ENCODE measurements at regions not wholly inside any gene's neighbourhood (a gene's known extent, or its start where the extent isn't known, plus 50 kb on each side); places are given as distances from the start of the nearest gene placed in this dataset.

- TF ChIP-seq CTCF (conservative IDR thresholded peaks at IDR 0.05) = no peak
- no peak for DNase-seq (ENCODE audit: low read depth, low spot score)
- H3K36me3 Mint-ChIP-seq (ENCODE audit: low read depth) = no peaks in the 10 kb centered on the region
These were observed 146.7 kb upstream of the IGF1R start for GRCh38 chr15:98501632-98502031.

DNA sequence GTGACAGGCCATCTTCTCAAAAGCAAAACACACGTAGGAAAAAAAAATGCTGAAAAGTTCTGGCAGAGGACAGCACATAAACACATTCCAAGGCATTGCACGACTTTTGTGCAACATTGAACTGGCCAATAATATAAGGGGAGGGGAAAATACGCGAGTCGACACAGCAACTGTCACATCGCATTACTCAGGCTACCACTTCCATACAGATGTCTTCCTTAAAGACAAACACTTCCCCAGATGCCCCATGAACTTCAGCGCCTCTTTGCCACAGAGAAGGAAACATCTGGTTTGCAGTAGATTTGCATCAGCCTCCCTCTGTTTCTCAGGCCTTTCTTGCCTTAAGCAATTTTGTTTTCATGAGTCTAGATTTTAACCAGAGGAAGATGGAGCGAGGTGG is 144.4 kb upstream of the IGF1R start:
- no peak for DNase-seq (ENCODE audit: low read depth, low spot score)
- Mint-ChIP-seq H3K36me3 (ENCODE audit: low read depth) (no peaks in the 10 kb centered on the region), H3K27me3 (ENCODE audit: low read depth) (peaks cover 5% of the 10 kb centered on the region), H3K9me3 (peaks cover 4% of the 10 kb centered on the region), H3K4me1 (no peaks in the 10 kb centered on the region), H3K4me3 (no peak overlapping the region), H3K27ac (ENCODE audit: unreplicated experiment) (no peak overlapping the region)
- no peak for TF ChIP-seq CTCF (conservative IDR thresholded peaks at IDR 0.05)

More at GRCh38 chr15:98501632-98502031, 146.7 kb upstream of the IGF1R start:
- Mint-ChIP-seq H3K27ac (ENCODE audit: unreplicated experiment) (no peak overlapping the region), H3K4me1 (no peaks in the 10 kb centered on the region), H3K9me3 (peaks cover 11% of the 10 kb centered on the region), H3K4me3 (no peak overlapping the region), H3K27me3 (ENCODE audit: low read depth) (peaks cover 5% of the 10 kb centered on the region)

DNA sequence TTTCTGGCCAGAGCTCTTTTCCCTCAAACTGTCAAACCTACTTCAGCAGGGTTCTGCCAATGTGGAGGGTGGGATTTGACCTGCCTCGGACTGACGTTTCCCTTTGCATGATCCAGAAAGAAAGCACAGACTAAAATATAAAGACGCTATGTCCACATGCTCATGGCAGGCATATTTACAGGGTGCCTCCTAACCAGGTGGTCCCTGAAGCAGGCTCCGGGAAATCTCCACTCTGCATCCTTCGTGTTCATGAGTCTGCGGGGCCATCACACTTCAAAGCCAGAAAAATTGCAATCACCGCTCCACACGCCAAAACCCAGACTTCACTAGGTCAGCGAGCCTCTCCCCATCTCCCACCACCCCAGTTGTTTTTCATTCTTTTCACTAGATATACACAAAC is 143.3 kb upstream of the IGF1R start:
- TF ChIP-seq CTCF (conservative IDR thresholded peaks at IDR 0.05) = no peak
- H3K27ac Mint-ChIP-seq (ENCODE audit: unreplicated experiment) = no peak overlapping the region
- H3K27me3 Mint-ChIP-seq (ENCODE audit: low read depth) = peaks cover 5% of the 10 kb centered on the region
- H3K36me3 Mint-ChIP-seq (ENCODE audit: low read depth) = no peaks in the 10 kb centered on the region
- no peaks in the 10 kb centered on the region for H3K9me3 Mint-ChIP-seq
- no peak for DNase-seq (ENCODE audit: low read depth, low spot score)
- H3K4me3 Mint-ChIP-seq = no peak overlapping the region
- no peaks in the 10 kb centered on the region for H3K4me1 Mint-ChIP-seq

DNA sequence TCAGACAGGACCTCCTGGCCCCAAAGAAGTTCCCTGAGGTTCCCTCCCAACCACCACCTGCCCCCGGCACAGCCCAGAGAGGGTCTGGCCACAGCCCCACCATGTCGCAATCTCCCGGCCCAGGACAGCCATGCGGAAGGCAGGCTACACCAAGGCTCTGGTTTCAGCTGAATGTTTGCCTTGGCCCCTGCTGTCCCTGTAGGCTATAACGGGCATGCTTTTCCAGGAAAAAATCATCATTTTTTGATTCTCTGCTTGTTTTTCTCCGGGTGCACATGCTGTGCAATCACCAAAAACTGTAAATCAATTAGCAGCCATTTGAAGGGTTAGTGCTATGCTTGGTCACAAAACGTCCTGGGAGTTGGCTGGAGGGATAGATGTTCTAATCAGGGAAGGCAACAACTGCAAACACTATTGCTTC is 142.7 kb upstream of the IGF1R start:
- Mint-ChIP-seq H3K4me1 (no peaks in the 10 kb centered on the region), H3K4me3 (no peak overlapping the region), H3K36me3 (ENCODE audit: low read depth) (no peaks in the 10 kb centered on the region), H3K27me3 (ENCODE audit: low read depth) (peaks cover 6% of the 10 kb centered on the region), H3K9me3 (peaks cover 2% of the 10 kb centered on the region), H3K27ac (ENCODE audit: unreplicated experiment) (no peak overlapping the region)
- TF ChIP-seq CTCF (conservative IDR thresholded peaks at IDR 0.05) = no peak
- no peak for DNase-seq (ENCODE audit: low read depth, low spot score)

DNA sequence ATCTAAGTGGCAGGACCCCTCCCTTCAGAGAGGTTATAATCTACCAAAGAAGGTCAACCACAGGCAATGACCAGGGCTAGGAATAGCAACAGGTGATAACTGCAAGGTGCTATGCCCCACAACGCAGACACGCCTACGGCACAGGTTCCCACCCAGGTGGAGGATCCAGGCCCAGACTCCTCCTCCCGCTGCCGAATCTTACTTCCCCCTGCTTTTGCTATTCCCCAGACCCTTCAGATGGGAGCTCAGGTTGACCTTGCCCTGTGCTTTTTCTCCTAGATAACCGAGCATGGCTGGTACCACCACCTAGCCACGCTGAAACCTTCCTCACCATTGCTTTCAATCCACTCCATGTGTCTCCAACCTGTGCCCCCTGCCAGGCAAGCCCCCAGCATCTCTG is 142.2 kb upstream of the IGF1R start:
- Mint-ChIP-seq H3K36me3 (ENCODE audit: low read depth) (no peaks in the 10 kb centered on the region), H3K4me3 (no peak overlapping the region), H3K9me3 (peaks cover 2% of the 10 kb centered on the region), H3K27ac (ENCODE audit: unreplicated experiment) (no peak overlapping the region), H3K4me1 (no peaks in the 10 kb centered on the region), H3K27me3 (ENCODE audit: low read depth) (peaks cover 7% of the 10 kb centered on the region)
- no peak for TF ChIP-seq CTCF (conservative IDR thresholded peaks at IDR 0.05)
- DNase-seq (ENCODE audit: low read depth, low spot score) = no peak

DNA sequence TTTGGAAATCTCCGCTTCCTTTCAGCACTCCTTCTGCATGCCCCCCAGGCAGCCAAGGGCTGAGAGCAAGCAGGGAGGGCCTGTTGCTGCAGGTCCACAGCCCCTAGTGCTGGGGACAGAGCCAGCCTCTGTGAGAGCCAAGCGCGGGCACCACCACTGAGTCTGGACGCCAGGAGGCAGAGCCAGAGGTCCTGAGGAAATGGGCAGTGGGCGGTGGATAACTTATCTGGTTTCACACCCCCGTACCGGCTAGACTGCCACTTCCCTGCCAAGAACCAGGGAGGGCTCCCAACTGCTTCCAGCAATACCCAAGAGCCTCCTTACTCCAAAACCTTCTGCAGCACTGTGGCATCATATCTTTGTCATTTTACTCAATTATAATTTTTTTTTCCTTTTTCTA is 141.6 kb upstream of the IGF1R start:
- no peaks in the 10 kb centered on the region for H3K4me1 Mint-ChIP-seq
- H3K27me3 Mint-ChIP-seq (ENCODE audit: low read depth) = peaks cover 7% of the 10 kb centered on the region
- H3K27ac Mint-ChIP-seq (ENCODE audit: unreplicated experiment) = no peak overlapping the region
- peaks cover 2% of the 10 kb centered on the region for H3K9me3 Mint-ChIP-seq
- TF ChIP-seq CTCF (conservative IDR thresholded peaks at IDR 0.05) = no peak
- no peak overlapping the region for H3K4me3 Mint-ChIP-seq
- H3K36me3 Mint-ChIP-seq (ENCODE audit: low read depth) = no peaks in the 10 kb centered on the region
- DNase-seq (ENCODE audit: low read depth, low spot score) = no peak
